ENCODE measurements at regions not wholly inside any gene's neighbourhood (a gene's known extent, or its start where the extent isn't known, plus 50 kb on each side); places are given as distances from the start of the nearest gene placed in this dataset.

GRCh38 chr16:80489173-80489572 lies 51.6 kb upstream of the DYNLRB2 start:
- TF ChIP-seq CTCF (conservative IDR thresholded peaks at IDR 0.05; ENCODE audit: low read depth, low read length): no peak
- no peak for DNase-seq (ENCODE audit: low read depth)
- H3K4me3 ChIP-seq (ENCODE audit: low read length): no peak overlapping the region

GRCh38 chr16:80488167-80488566 lies 52.6 kb upstream of the DYNLRB2 start:
- no peak overlapping the region for H3K4me3 ChIP-seq (ENCODE audit: low read length)
- TF ChIP-seq CTCF (conservative IDR thresholded peaks at IDR 0.05; ENCODE audit: low read depth, low read length): no peak
- no peak for DNase-seq (ENCODE audit: low read depth)

- no peak for DNase-seq (ENCODE audit: low read depth)
- TF ChIP-seq CTCF (conservative IDR thresholded peaks at IDR 0.05; ENCODE audit: low read depth, low read length): no peak
- H3K4me3 ChIP-seq (ENCODE audit: low read length): no peak overlapping the region
Observed at GRCh38 chr16:80480664-80481063, 60.1 kb upstream of the DYNLRB2 start.

GRCh38 chr16:80477838-80478237 lies 63.0 kb upstream of the DYNLRB2 start:
- no peak for TF ChIP-seq CTCF (conservative IDR thresholded peaks at IDR 0.05; ENCODE audit: low read depth, low read length)
- H3K4me3 ChIP-seq (ENCODE audit: low read length): no peak overlapping the region
- no peak for DNase-seq (ENCODE audit: low read depth)

GRCh38 chr16:80468029-80468428 lies 72.8 kb upstream of the DYNLRB2 start:
- TF ChIP-seq CTCF (conservative IDR thresholded peaks at IDR 0.05; ENCODE audit: low read depth, low read length): no peak
- H3K4me3 ChIP-seq (ENCODE audit: low read length): no peak overlapping the region
- no peak for DNase-seq (ENCODE audit: low read depth)

- no peak overlapping the region for H3K4me3 ChIP-seq (ENCODE audit: low read length)
- DNase-seq (ENCODE audit: low read depth): peak; percentile 14
- TF ChIP-seq CTCF (conservative IDR thresholded peaks at IDR 0.05; ENCODE audit: low read depth, low read length): peak; percentile 87
Observed at GRCh38 chr16:80466024-80466987, 74.5 kb upstream of the DYNLRB2 start.

Data from retinal pigment epithelial cell (primary cell).